ENCODE measurements at regions not wholly inside any gene's neighbourhood (a gene's known extent, or its start where the extent isn't known, plus 50 kb on each side); places are given as distances from the start of the nearest gene placed in this dataset.

GRCh38 chr9:111158363-111158762 is 120.1 kb upstream of the LPAR1 start:
- Histone ChIP-seq H4K20me1 (ENCODE audit: insufficient read depth, low read length) (no peaks in the 10 kb centered on the region), H3K4me3 (ENCODE audit: low read length) (no peak overlapping the region), H3K79me2 (ENCODE audit: low read length) (no peaks in the 10 kb centered on the region), H2AFZ (ENCODE audit: low read depth, low read length) (no peak overlapping the region), H3K27ac (ENCODE audit: low read length) (no peak overlapping the region), H3K9ac (ENCODE audit: low read length) (no peak overlapping the region), H3K4me1 (ENCODE audit: low read length) (no peaks in the 10 kb centered on the region), H3K4me2 (ENCODE audit: low read length) (no peak overlapping the region), H3K27me3 (ENCODE audit: low read depth, low read length) (no peaks in the 10 kb centered on the region), H3K36me3 (replicated peaks; ENCODE audit: low read depth, low read length) (no peaks in the 10 kb centered on the region), H3K9me3 (ENCODE audit: insufficient read depth, low read length) (no peaks in the 10 kb centered on the region)
- TF ChIP-seq CTCF (IDR thresholded peaks at IDR 0.05; ENCODE audit: low read depth, low read length) (no peak), EZH2phosphoT487 (IDR thresholded peaks at IDR 0.05; ENCODE audit: low read depth) (no peak)

GRCh38 chr9:111154081-111154562 is 115.9 kb upstream of the LPAR1 start:
- H3K4me2 ChIP-seq (ENCODE audit: low read length), result no peak overlapping the region

DNA sequence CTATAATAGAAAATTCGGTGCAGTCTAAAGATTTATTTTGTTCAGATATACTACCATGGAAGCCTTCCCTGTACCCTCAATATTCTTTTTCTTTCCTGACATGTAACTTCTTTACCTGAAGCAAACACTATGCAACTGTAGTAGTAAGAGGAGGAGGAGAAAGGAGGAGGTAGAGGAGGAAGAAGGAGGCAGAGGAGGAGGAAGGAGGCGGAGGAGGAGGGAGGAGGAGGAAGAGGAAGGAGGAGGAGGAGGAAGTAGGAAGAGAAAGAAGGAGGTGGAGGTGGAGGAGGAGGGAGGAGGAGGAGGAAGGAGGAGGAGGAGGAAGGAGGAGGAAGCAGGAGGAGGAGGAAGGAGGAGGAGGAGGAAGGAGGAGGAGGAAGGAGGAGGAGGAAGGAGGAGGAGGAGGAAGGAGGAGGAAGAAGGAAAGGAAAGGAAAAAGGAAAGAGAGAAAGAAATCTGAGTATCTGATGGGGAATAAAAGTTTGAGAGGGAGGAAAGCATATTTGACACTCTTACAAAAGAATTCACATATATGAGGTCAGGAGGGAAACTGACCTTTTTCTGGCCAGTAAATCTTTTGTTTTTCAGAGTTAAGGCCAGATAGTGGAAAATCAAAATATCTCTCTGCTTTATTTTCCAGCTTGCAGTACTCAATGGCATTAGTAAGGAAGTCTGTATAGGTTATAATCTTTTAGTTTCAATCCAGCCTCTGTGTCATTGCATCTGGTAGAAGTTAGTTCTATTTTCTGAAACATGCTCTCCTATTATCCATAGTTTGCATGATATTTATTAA is 114.5 kb upstream of the LPAR1 start:
- H3K4me1 ChIP-seq (ENCODE audit: low read length), result peaks cover 18% of the 10 kb centered on the region
- TF ChIP-seq EZH2phosphoT487 (IDR thresholded peaks at IDR 0.05; ENCODE audit: low read depth) (no peak), CTCF (IDR thresholded peaks at IDR 0.05; ENCODE audit: low read depth, low read length) (no peak)
- no peaks in the 10 kb centered on the region for H3K36me3 ChIP-seq (replicated peaks; ENCODE audit: low read depth, low read length)
- H3K9ac ChIP-seq (ENCODE audit: low read length), result no peak overlapping the region
- H3K4me2 ChIP-seq (ENCODE audit: low read length), result no peak overlapping the region
- H3K79me2 ChIP-seq (ENCODE audit: low read length), result no peaks in the 10 kb centered on the region
- no peak overlapping the region for H3K27ac ChIP-seq (ENCODE audit: low read length)
- no peaks in the 10 kb centered on the region for H3K9me3 ChIP-seq (ENCODE audit: insufficient read depth, low read length)
- H2AFZ ChIP-seq (ENCODE audit: low read depth, low read length), result no peak overlapping the region
- no peaks in the 10 kb centered on the region for H4K20me1 ChIP-seq (ENCODE audit: insufficient read depth, low read length)
- no peak overlapping the region for H3K4me3 ChIP-seq (ENCODE audit: low read length)
- no peaks in the 10 kb centered on the region for H3K27me3 ChIP-seq (ENCODE audit: low read depth, low read length)

More at GRCh38 chr9:111154081-111154562, 115.9 kb upstream of the LPAR1 start:
- H3K9me3 ChIP-seq (ENCODE audit: insufficient read depth, low read length), result no peaks in the 10 kb centered on the region
- H3K27me3 ChIP-seq (ENCODE audit: low read depth, low read length), result no peaks in the 10 kb centered on the region
- TF ChIP-seq CTCF (IDR thresholded peaks at IDR 0.05; ENCODE audit: low read depth, low read length) (no peak), EZH2phosphoT487 (IDR thresholded peaks at IDR 0.05; ENCODE audit: low read depth) (no peak)
- no peak overlapping the region for H2AFZ ChIP-seq (ENCODE audit: low read depth, low read length)
- H3K4me3 ChIP-seq (ENCODE audit: low read length), result no peak overlapping the region
- H3K36me3 ChIP-seq (replicated peaks; ENCODE audit: low read depth, low read length), result no peaks in the 10 kb centered on the region
- no peak overlapping the region for H3K27ac ChIP-seq (ENCODE audit: low read length)
- H3K4me1 ChIP-seq (ENCODE audit: low read length), result peaks cover 5% of the 10 kb centered on the region
- no peaks in the 10 kb centered on the region for H4K20me1 ChIP-seq (ENCODE audit: insufficient read depth, low read length)
- no peak overlapping the region for H3K9ac ChIP-seq (ENCODE audit: low read length)
- H3K79me2 ChIP-seq (ENCODE audit: low read length), result no peaks in the 10 kb centered on the region

- Histone ChIP-seq H3K4me3 (ENCODE audit: low read length) (no peak overlapping the region), H3K36me3 (replicated peaks; ENCODE audit: low read depth, low read length) (no peaks in the 10 kb centered on the region), H3K27me3 (ENCODE audit: low read depth, low read length) (no peaks in the 10 kb centered on the region), H3K79me2 (ENCODE audit: low read length) (no peaks in the 10 kb centered on the region), H3K27ac (ENCODE audit: low read length) (no peak overlapping the region), H3K9me3 (ENCODE audit: insufficient read depth, low read length) (no peaks in the 10 kb centered on the region), H3K4me1 (ENCODE audit: low read length) (peaks cover 21% of the 10 kb centered on the region), H3K4me2 (ENCODE audit: low read length) (no peak overlapping the region), H4K20me1 (ENCODE audit: insufficient read depth, low read length) (no peaks in the 10 kb centered on the region), H2AFZ (ENCODE audit: low read depth, low read length) (no peak overlapping the region), H3K9ac (ENCODE audit: low read length) (no peak overlapping the region)
- TF ChIP-seq CTCF (IDR thresholded peaks at IDR 0.05; ENCODE audit: low read depth, low read length), result peak; percentile 20; the same call in 1 of the 2 replicates
- TF ChIP-seq EZH2phosphoT487 (IDR thresholded peaks at IDR 0.05; ENCODE audit: low read depth), result no peak
Observed at GRCh38 chr9:111151537-111151936, 113.3 kb upstream of the LPAR1 start.

Data from OCI-LY3 (cell line).